Astrocyte of the spinal cord (primary cell): ENCODE measurements at regions not wholly inside any gene's neighbourhood (a gene's known extent, or its start where the extent isn't known, plus 50 kb on each side); places are given as distances from the start of the nearest gene placed in this dataset.

Source experiments
- DNase-seq: peaks from one replicate; pipeline ENCODE4 v3.0.0; 2011; ENCODE audit warnings: low read depth, low spot score
- H3K4me3 ChIP-seq: 2 replicates; pipeline ENCODE4 v1.5.1; 2011; ENCODE audit warnings: low read depth, mild to moderate bottlenecking, low read length, moderate library complexity
- CTCF ChIP-seq: IDR thresholded peaks from 2 replicates; pipeline ENCODE4 v1.5.1; 2012; ENCODE audit warnings: low read depth, mild to moderate bottlenecking, low read length, inconsistent platforms
- in situ Hi-C: cut with HindIII; loops from 2 replicates; pipeline ENCODE4 v1.10.0; 2017; ENCODE audit warnings: low sequenced_read_pairs

- no peak overlapping the region for H3K4me3 ChIP-seq
- TF ChIP-seq CTCF = no peak
- in situ Hi-C loops = no loop called here
- DNase-seq = peak; percentile 76
Observed at GRCh38 chr10:31618541-31619291, 299.7 kb downstream of the ZEB1 start.

GRCh38 chr10:31617757-31618156 lies 298.7 kb downstream of the ZEB1 start:
- H3K4me3 ChIP-seq = no peak overlapping the region
- no peak for DNase-seq
- in situ Hi-C loops = no loop called here
- no peak for TF ChIP-seq CTCF

- in situ Hi-C loops = no loop called here
- no peak overlapping the region for H3K4me3 ChIP-seq
- DNase-seq = no peak
- no peak for TF ChIP-seq CTCF
Observed at GRCh38 chr10:31617133-31617532, 298.1 kb downstream of the ZEB1 start.

- in situ Hi-C loops = no loop called here
- no peak for DNase-seq
- no peak overlapping the region for H3K4me3 ChIP-seq
- no peak for TF ChIP-seq CTCF
Observed at GRCh38 chr10:31615129-31615528, 296.1 kb downstream of the ZEB1 start.

- in situ Hi-C loops = no loop called here
- no peak overlapping the region for H3K4me3 ChIP-seq
- no peak for TF ChIP-seq CTCF
- DNase-seq = no peak
Observed at GRCh38 chr10:31614611-31615010, 295.6 kb downstream of the ZEB1 start.

- in situ Hi-C loops = no loop called here
- no peak for TF ChIP-seq CTCF
- no peak for DNase-seq
- no peak overlapping the region for H3K4me3 ChIP-seq
Observed at GRCh38 chr10:31612082-31612481, 293.1 kb downstream of the ZEB1 start.
